ENCODE measurements at regions not wholly inside any gene's neighbourhood (a gene's known extent, or its start where the extent isn't known, plus 50 kb on each side); places are given as distances from the start of the nearest gene placed in this dataset.
"Not testable (repeated sequence)": the region's sequence is repeated elsewhere in the genome, so short reads cannot be mapped to it uniquely, and the experiment has no call there.

- TF ChIP-seq CTCF, POLR2A (IDR thresholded peaks at IDR 0.05): not testable (repeated sequence)
These were observed 177.4 kb downstream of the PHLDA1 start for GRCh38 chr12:75854137-75854536.

Data from body of pancreas (tissue), 4 donors.